ENCODE measurements at regions not wholly inside any gene's neighbourhood (a gene's known extent, or its start where the extent isn't known, plus 50 kb on each side); places are given as distances from the start of the nearest gene placed in this dataset.

GRCh38 chr6:144335914-144336313, 50.8 kb downstream of the UTRN start:
- no peak for TF ChIP-seq ZFP91 (CRISPR knock-in tag; IDR thresholded peaks at IDR 0.05; ENCODE audit: borderline replicate concordance)
- no peak for TF ChIP-seq ZBTB33 (CRISPR knock-in tag; IDR thresholded peaks at IDR 0.05)
- TF ChIP-seq FOXO4 (CRISPR knock-in tag; conservative IDR thresholded peaks at IDR 0.05), result no peak

All from HepG2 (cell line).